ENCODE measurements at regions not wholly inside any gene's neighbourhood (a gene's known extent, or its start where the extent isn't known, plus 50 kb on each side); places are given as distances from the start of the nearest gene placed in this dataset.
"Not testable (repeated sequence)": the region's sequence is repeated elsewhere in the genome, so short reads cannot be mapped to it uniquely, and the experiment has no call there.

DNA sequence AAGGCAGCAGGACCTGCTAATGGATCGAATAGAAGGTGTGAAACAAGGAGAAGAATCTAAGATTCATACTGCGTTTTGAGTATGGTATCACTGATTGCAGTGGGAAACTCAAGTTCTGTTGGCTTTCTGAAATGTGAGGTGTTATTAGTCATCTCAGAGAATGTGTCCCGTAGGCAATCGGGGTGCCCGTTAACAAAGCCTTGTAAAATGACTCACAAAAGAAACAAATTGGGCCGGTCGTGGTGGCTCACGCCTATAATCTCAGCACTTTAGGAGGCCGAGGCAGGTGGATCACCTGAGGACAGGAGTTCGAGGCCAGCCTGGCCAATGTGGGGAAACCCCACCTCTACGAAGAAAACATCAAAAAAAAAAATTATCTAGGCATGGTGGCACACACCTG lies 118.2 kb upstream of the C7orf33 start:
- no peak for DNase-seq (ENCODE audit: low read depth in 2 of 2)

DNA sequence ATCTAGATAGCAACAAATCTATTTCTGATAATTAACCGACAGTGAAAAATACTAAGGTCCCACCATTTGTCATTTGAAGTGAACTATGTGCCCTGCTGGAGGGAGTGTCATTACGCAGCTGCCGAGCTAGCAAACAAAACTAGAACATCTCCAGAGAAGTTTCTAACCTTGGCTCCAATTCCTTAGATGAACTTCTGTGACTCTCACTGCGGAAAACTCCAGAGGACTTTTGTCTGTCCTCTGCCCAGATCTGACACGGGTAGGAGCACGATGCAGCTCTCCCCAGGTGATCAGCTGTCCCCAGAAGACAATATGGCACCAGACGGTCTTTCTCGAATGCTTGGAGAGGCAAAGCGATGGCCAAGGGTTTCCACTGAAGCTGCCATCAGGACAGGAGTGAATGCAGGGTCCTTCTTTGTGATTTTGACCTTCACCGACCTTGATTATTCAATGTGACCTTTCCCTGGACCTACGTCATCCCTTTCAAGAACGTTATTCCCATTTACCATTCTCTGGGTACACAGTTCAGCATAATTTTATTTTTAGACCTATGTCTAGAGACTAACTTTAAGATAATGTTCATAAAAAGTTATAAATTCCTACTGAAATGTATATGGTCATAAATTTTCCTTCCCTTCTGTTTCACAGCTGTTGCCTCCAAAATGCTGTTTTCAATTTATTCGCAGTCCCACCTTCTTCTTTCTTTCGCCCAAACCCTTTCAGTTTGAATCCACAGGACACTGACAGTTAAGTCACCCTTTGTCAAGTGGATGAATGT lies 116.7 kb upstream of the C7orf33 start:
- no peak for DNase-seq (ENCODE audit: low read depth in 2 of 2)

DNA sequence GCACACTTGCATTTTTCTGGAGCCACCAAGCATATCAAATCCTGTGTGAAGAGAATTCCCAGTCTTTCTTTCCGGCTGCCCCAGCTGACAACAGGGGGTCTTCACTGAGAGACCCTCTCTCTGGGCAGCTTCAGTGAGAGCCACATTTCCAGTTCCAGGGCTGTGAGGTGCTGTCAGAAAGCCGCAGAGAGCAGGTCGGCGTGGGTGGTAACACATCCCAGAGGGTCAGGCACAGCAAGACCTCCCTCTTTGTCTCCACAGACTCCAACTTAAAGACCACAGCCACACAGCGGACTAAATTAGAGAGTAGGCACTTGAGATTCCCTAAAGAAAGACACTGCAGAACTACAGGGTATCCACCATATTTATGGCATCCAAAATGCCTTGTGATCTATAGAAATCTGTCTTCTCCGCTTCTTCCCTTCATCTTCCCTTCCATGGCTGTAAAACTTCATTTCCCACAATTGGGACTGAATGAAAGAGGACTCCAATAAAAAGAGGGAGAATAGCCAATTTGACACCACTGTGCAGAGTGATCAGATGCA lies 116.0 kb upstream of the C7orf33 start:
- DNase-seq (ENCODE audit: low read depth in 2 of 2) = no peak

DNA sequence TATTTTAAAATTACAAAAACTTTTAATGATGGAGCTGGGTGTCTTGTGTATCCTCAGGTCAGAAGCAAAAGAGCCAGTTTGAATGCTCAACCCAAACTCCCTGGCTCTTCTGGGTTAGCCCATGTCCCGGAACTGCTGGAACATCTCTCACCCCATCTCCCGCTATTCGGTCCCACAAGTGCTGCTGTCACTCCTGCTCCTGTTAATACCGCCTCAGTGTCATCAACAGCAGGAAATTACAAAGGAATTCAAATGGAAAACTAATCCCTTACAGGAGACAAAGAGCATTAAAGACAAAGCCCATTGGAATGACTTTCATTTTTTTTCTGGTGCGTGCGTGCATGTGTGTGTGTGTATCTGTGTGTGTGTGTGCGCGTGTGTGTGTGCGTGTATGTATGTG lies 112.0 kb upstream of the C7orf33 start:
- no peak for DNase-seq (ENCODE audit: low read depth in 2 of 2)

DNA sequence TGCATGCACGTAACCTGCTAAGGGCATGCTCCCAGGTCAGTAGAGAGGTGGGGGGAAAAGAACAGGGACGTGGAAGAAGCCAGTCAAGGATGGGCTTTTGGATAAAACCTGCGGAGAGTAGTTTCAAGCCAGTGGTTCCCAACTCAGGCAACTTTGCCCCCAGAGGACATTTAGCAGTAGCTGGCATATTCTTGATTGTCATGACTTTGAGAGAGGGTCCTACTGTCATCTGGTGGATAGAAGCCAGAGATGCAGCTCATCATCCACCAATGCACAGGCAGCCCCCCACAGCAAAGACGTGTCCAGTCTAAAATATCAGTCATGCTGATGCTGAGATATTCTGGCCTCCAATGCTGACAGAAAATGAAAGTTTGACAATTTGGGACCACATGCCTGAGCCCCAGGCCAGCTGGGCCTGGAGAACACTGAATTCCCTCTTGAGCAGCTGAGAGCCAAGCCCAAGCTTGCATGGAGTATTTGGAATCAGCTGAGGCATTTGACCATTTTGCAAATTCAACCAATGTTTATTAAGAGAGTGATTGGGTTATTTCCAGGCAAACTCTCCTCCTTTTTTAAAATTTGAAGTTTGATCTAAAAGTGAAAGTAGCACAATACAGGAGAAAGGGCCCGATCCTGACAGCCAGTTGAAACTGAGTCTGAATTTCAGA lies 110.0 kb upstream of the C7orf33 start:
- no peak for DNase-seq (ENCODE audit: low read depth in 2 of 2)

DNA sequence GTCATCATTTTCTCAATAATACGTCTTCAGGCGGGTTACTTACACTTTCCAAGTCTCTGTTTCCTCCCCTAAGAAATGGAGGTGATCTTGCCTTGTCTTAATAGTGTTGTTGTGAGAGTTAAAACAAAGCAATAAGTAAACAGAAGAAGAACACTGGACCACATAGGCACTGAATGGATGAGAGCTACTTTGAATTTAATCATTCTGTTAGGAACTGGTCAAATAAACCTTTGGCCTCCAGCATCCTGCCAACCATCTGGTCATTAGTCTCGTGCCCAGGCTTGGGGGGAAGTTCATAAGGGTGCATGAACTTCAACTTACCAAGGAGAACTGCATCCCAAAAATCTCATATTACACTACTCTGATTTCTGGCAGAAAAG lies 109.4 kb upstream of the C7orf33 start:
- no peak for DNase-seq (ENCODE audit: low read depth in 2 of 2)

DNA sequence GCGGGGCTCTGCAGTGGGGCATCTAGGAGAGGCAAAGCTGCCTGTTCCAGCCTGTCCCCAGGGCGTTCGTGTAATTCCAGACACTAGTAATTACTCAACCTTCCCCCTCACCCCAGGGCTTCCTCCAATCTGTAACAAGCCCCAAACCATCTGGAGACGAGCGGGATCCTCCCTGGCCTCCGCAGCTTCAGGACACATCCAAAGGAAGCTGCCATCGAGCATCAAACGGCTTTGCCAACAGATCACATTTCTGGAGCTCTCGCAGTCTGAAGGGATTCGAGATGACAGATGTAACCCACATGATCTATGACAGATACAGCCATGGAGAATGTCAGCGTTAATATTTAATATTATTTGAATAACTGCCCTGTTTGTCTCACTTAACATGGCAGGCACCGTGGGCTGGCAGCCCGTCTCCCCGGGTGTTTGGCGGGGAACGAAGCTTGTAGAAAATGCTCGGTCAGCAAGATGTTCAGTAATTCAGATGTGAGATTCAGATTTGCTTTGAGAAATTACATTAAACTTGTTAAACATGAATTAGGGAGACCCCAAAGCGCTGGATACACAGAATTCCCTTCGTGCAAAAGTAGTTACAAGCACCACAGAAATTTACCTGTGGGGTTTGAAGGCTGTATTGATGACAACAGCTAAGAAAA lies 108.5 kb upstream of the C7orf33 start:
- no peak for DNase-seq (ENCODE audit: low read depth in 2 of 2)

DNA sequence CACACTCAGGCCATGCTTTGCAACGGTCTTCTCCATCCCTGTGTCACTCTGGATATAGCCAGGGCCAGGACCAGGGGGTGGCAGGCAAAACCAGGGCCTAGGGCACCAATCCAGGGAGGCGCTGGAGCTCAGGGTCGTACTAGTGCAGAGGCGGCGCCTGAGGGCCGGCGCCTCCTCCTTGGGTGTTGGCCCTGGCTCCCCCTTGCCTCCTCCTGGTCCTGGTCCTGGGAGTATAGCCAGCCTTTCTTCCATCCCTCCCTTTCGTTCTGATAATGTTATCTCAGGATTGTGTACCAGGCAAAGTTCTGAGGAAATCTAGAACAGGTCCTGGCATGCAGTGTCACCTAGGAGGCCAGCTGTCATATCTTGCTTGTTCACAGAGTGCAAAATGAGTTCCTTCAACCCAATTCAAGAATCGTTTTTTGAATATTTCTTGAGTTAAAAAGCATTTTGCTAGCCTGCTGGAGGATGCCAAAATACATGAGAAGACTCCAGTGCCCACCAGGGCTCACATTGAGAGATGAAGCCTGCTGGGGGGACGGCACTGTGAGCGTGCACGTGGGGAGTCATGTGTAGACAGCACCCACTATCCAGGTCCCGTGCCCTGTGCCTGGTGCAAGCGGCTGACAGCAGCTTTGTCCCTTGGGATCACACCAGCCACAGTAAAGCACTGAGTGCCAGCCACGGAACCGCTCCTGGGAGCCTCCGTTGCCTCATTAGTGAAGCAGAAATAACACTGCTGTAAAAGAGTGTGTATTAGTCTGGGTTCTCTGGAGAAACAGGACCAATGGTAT lies 106.9 kb upstream of the C7orf33 start:
- no peak for DNase-seq (ENCODE audit: low read depth in 2 of 2)

DNA sequence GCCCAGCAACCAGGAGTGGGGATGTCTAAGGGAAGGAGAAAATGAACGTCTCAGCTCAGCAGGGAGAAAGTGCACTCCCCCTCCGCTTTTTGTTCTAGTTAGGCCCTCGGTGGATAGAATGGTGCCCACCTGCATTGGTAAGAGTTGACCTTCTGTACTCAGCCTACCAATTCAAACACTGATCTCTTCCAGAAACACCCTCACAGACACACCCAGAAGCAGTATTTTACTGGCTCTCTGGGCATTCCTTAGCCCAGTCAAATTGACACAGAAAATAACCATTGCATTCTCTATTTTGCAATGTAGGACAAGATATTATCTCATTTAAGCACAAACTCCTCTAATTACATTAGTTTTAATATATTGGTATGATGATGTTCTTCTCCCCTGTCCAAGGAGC lies 106.1 kb upstream of the C7orf33 start:
- DNase-seq (ENCODE audit: low read depth in 2 of 2) = no peak

DNA sequence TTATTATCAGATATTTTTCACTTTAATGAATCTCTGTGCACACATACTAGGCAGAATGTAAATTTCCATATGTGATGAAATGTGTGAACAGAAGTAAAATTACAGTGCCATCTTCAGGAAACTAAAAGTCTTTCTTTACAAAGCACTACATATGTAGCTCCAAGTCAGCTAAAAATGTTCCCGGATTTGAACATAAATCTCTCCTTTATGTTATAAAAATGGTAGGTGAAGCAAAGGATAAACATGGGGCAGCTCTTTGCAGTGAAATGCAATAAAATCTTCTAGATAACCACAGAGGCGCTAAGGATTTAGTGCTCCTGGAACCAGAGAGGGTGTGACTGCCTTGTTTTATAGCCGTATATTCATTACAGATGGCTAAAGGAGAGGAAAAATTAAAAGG lies 104.9 kb upstream of the C7orf33 start:
- no peak for DNase-seq (ENCODE audit: low read depth in 2 of 2)

DNA sequence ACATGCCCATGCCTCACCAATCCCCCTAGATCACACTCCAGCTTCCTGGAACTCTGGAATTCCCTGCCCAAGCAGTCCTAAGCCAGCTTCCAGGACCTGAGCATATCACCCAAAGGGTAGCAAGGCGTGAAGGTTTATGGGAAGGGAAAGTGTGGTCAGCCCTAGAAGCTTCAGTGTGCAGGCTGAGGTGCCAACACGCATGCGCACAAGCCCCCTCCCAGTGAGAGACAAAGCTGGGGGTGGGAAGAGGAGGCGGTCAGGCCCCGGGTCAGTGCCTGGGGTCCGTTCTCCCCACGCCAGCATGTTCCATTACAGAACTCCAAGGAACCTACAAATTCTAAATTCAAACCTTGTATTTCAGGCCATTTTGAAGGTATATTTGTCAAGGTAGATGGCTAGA lies 103.6 kb upstream of the C7orf33 start:
- no peak for DNase-seq (ENCODE audit: low read depth in 2 of 2)

DNA sequence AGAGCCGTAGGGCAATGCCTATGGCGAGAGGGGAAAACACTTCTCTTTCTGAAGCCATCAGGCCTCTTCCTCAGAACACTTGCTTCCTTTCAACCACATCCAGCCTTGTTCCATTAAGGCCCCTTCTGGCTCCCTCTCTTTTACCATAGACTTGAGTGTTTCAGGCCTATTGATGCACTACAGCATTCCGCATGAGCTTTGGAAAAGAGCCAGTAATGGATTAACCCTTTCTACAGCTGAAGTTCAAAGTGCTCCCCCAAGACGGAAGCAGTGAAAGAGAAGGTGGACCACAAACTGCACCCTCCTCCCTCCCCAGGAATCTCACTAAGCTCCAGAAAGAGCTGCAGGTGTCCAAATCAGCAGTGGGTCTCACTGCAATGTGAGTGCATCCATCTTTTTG lies 102.7 kb upstream of the C7orf33 start:
- DNase-seq (ENCODE audit: low read depth in 2 of 2) = no peak

DNA sequence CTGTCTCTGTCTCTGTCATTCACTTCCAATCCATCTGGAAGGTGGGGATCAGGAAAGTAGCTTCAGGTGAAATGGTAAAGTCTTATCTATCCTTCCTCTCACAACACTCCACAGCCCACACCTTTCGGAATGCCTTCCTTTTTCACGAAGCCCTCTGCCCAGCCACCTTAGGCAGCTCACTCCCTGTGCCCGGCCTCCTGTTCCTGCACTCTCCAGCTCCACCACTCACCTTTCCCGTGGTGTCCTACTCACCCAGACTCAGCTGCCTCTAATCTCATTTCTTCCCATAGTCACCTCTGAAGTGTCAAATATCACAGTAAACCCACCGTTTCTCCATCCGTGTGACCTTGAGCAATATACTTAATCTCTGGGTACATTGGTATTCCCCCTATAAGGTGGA lies 100.9 kb upstream of the C7orf33 start:
- DNase-seq (ENCODE audit: low read depth in 2 of 2) = no peak

DNA sequence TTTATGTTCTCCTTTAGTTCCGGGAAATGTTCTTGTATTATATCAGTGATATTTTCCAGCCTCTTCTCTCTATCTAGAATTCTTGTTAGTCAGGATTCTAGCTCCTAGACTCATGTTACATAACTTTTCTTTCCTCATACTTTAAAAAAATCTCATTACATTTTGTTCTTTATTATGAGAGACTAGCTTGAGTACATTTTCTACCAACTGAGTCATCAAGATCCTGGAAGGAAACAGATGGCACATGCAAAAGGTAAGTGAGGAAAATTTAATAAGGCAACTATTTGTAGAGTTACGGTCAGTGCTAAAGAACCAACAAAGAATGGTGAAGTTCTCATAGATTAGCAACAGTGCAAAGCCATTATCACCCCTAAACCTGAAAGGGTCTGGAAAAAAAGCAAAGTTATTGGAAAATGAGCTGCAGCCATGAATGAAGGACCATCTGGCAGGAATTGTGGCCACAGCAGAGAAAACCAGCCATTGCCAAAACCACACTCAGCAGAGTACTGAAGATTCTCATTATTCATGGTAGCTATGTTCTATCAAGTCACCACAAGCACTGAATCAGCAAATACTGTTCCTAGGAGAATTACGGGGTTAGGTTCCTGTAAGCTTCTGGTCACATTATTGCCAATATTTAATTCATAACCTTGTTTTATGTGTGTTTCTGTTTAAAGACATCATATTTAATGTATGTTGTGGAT lies 98.3 kb upstream of the C7orf33 start:
- no peak for DNase-seq (ENCODE audit: low read depth in 2 of 2)

DNA sequence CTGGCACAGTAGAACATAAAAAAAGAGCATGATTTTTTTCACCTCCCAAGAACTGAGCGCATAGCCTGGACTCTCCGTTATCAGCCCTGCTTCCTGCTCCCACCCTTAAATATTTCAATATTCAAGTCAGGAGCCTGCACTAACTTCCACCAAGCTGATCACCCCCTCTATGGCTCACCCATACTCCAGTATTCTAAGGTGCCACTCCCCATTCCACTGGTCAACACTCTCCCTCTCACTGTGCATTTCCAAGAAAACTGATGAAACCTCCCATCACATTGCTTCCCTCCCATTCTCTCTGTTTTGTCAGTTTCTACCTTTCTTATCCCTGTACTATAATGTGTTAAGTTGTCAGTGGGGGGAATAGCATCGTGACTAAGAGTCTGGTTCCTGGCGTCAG lies 95.0 kb upstream of the C7orf33 start:
- DNase-seq (ENCODE audit: low read depth in 2 of 2) = no peak

DNA sequence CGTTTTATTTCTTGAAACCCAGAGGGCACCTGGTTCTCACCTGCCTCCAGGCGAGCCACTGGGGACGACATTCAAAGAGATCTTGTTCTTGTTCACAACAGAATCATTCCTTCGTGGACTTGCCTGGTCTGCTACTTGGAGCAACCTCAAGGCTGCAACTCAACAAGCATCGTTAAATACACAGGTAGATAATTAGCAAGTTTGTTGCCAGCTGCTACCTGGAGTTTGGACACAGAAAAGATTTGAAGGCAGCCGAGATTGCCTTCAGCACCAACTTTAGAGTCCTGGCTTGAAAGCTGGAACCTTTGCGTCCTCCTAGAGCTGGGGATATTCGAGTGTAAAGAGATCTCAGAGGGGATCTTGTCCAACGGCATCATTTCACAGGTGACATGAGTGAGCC lies 89.6 kb upstream of the C7orf33 start:
- DNase-seq (ENCODE audit: low read depth in 2 of 2) = no peak

DNA sequence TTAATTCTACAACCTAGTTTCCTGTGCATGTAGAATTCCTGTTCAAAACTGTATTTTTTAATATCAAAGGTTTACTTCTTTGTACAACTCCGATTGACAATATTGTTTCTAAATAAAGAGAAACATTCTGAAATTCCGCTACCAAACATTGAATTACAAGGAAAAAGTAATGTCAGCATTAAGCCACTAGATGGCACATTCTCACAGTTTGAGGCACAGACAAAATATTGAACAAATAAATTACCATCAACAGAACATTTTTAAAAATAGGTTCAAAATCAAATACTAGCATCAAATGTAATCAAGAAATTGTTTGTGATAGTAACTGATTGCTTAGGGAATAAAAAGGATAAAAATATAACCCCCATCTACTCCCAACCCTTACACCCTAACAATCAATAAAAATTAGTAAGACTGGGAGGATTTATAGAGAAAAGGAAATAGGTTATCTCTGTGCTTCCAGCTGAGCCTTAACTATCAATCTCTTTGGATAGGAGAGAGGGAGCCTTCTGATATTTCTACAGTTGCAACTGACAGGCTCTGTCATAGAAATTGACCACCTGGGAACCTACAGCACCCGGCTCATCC lies 86.6 kb upstream of the C7orf33 start:
- no peak for DNase-seq (ENCODE audit: low read depth in 2 of 2)

DNA sequence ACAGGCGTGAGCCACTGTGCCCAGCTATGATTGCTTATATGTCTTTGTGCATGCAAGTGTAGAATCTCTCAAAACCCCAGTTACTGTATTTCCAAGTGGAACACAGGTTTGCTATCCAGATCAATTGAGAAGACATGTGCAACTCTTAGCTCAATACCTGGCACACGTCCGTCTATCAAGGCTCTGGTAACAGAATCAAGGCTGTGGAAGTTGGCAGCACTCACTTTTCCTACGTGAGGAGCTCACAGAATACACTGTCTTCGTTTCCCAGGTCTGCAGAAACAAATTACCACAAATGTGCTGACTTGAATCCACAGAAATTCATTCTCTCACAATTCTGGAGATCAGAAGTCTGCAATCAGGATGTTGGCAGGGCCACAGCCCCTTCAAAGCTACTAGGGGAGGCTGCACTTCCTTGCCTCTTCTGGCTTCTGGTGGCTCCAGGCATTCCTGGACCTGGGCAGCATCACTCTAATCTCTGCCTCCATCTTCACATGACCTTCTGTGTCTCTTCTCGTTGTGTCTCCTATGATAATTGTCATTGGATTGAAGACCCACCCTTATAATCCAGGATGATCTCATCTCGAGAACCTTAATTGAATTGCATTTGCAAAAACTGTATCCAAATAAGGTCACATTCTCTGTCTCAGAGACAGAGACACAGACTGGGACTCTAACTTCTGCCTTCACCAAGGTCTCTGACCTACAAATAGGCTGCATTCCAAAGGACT lies 84.8 kb upstream of the C7orf33 start:
- no peak for DNase-seq (ENCODE audit: low read depth in 2 of 2)

DNA sequence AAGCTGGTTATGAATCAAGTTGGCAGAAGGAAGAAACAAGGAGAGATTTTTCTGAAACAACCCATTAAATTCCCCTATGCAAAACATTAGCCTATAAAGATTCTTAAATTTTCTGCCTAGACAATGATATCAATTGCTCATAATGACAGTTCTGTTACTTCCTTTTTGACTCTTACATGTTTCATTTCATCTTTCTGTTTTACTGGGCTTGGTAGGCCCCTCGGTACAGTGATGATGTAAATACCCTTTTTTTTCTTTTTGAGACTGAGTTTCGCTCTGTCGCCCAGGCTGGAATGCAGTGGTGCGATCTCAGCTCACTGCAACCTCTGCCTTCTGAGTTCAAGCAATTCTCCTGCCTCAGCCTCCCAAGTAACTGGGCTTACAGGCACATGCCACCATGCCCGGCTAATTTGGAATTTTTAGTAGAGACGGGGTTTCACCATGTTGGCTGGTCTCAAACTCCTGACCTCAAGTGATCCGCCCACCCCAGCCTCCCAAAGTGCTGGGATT lies 83.4 kb upstream of the C7orf33 start:
- not testable (repeated sequence) for DNase-seq (ENCODE audit: low read depth in 2 of 2)

DNA sequence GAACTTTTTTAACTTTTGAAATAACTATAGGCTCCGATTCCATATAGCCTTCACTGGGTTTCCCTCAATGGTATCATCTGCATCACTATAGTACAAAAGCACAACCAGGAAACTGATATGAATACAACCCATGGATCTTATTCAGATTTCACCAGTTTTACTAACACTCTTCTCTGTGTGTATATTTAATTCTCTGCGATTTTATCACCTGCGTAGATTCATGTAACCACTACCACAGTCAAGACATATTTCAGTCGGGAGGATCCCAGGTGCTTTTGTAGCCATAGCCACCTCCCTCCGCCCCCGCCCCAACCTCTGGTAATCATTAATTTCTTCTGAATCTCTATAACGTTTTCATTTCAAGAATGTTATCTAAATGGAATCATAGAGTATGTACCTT lies 82.8 kb upstream of the C7orf33 start:
- DNase-seq (ENCODE audit: low read depth in 2 of 2) = no peak

All from stimulated activated CD8-positive, alpha-beta memory T cell treated with anti-CD3 and anti-CD28 coated beads, Interleukin-15, amount 100 ng/mL, for 4 hours (primary cell).